Tibial nerve (tissue), 4 donors: ENCODE measurements at regions not wholly inside any gene's neighbourhood (a gene's known extent, or its start where the extent isn't known, plus 50 kb on each side); places are given as distances from the start of the nearest gene placed in this dataset.

Experiments
- EP300 ChIP-seq, 2 donors: sonication (generic); formaldehyde crosslinking; IDR thresholded peaks; one replicate each; pipeline ENCODE4 v1.6.1; 2017; ENCODE audit warnings: antibody characterized with exemption in 2 of 2, mild to moderate bottlenecking in 1 of 2
- POLR2A ChIP-seq, 2 donors: fragments of 450-650 bp; IDR thresholded peaks; one replicate each; pipeline ENCODE4 v1.6.1; 2017; ENCODE audit warnings: antibody characterized with exemption in 2 of 2, mild to moderate bottlenecking in 2 of 2, moderate library complexity in 2 of 2
- TF ChIP-seq, protein P1 (sequence below), 5 experiments: fragments of 200-600 bp in 3 of 5; fragments of 450-650 bp in 2 of 5; sonication (generic) in 3 of 5; IDR thresholded peaks; one replicate each; pipeline ENCODE4 v1.5.1; 2016 to 2019; ENCODE audit warnings: antibody characterized with exemption in 5 of 5, mild to moderate bottlenecking in 3 of 5, moderate library complexity in 2 of 5

DNA sequence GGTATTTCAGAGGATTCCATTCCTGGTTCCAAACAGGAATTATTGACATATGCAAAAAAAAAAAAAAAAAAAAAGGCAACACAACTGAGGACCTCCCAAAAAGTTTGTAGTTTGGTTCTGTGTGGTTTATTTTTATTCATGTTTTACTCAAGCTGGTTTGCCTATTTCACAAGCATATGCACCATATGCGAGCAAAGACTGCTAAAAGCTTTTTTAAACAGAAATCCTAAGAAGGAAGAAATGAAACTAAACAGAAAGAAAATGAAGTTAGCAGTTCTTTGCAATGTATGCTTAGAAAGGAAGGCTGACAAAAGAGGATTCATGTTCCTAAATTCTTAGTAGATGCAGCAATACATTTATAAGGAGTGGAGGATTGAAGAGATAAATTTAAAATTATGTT, 487.6 kb upstream of the FLRT2 start:
- TF ChIP-seq, protein P1, sequence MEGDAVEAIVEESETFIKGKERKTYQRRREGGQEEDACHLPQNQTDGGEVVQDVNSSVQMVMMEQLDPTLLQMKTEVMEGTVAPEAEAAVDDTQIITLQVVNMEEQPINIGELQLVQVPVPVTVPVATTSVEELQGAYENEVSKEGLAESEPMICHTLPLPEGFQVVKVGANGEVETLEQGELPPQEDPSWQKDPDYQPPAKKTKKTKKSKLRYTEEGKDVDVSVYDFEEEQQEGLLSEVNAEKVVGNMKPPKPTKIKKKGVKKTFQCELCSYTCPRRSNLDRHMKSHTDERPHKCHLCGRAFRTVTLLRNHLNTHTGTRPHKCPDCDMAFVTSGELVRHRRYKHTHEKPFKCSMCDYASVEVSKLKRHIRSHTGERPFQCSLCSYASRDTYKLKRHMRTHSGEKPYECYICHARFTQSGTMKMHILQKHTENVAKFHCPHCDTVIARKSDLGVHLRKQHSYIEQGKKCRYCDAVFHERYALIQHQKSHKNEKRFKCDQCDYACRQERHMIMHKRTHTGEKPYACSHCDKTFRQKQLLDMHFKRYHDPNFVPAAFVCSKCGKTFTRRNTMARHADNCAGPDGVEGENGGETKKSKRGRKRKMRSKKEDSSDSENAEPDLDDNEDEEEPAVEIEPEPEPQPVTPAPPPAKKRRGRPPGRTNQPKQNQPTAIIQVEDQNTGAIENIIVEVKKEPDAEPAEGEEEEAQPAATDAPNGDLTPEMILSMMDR (IDR thresholded peaks at IDR 0.05): no peak
- TF ChIP-seq EP300 (IDR thresholded peaks at IDR 0.05) (no peak), POLR2A (IDR thresholded peaks at IDR 0.05) (no peak)
